CD4-positive, alpha-beta memory T cell (primary cell): ENCODE measurements at regions not wholly inside any gene's neighbourhood (a gene's known extent, or its start where the extent isn't known, plus 50 kb on each side); places are given as distances from the start of the nearest gene placed in this dataset.
"Not testable (repeated sequence)": the region's sequence is repeated elsewhere in the genome, so short reads cannot be mapped to it uniquely, and the experiment has no call there.

Experiments used
- CTCF ChIA-PET: fragments of 350-600 bp; sonication (Branson Sonifier 250); formaldehyde crosslinking; loops from one replicate; lab custom pipeline; 2021; ENCODE audit warnings: inconsistent platforms; ENCODE audit not compliant: partially characterized antibody; lab: Charles Lee
- POLR2A ChIA-PET: fragments of 350-600 bp; sonication (Branson Sonifier 250); formaldehyde crosslinking; loops from one replicate; lab custom pipeline; 2021; ENCODE audit not compliant: partially characterized antibody; lab: Charles Lee
- DNase-seq, 5 donors: peaks; one replicate each; pipeline versions ENCODE4 v3.0.0 to v3.0.0-alpha.2; 2020 to 2022; ENCODE audit warnings: mixed read lengths in 1 of 5
- H3K27ac ChIP-seq: one replicate; pipeline ENCODE4 v1.7.0; 2013; ENCODE audit warnings: low read depth, low read length
- H3K27me3 ChIP-seq: 2 replicates; pipeline ENCODE4 v1.7.0; 2013; ENCODE audit warnings: mild to moderate bottlenecking, low read length, moderate library complexity; ENCODE audit not compliant: insufficient read depth
- H3K36me3 ChIP-seq: 2 replicates; pipeline ENCODE4 v1.7.0; 2013; ENCODE audit warnings: mild to moderate bottlenecking, low read length, moderate library complexity; ENCODE audit not compliant: insufficient read depth
- H3K4me1 ChIP-seq: 2 replicates; pipeline ENCODE4 v1.7.0; 2013; ENCODE audit warnings: mild to moderate bottlenecking, low read length, moderate library complexity; ENCODE audit not compliant: insufficient read depth
- H3K4me3 ChIP-seq, 2 donors: one replicate each; pipeline ENCODE4 v1.7.0; 2013; ENCODE audit warnings: low read length in 2 of 2, mild to moderate bottlenecking in 1 of 2
- H3K9me3 ChIP-seq, 2 donors: one replicate each; pipeline ENCODE4 v1.7.0; 2013; ENCODE audit warnings: low read length in 2 of 2, control low read depth in 1 of 2; ENCODE audit not compliant: control insufficient read depth in 1 of 2
- H3K27ac Mint-ChIP-seq, 7 donors: one replicate each; pipeline ENCODE4 v1.8.0; 2020 to 2021; ENCODE audit warnings: mixed read lengths in 7 of 7, mild to moderate bottlenecking in 6 of 7, inconsistent platforms in 3 of 7, moderate library complexity in 3 of 7
- H3K27me3 Mint-ChIP-seq, 2 donors: one replicate each; pipeline ENCODE4 v1.8.0; 2020 to 2021; ENCODE audit warnings: mixed read lengths in 2 of 2
- H3K36me3 Mint-ChIP-seq, 2 donors: one replicate each; pipeline ENCODE4 v1.8.0; 2020 to 2021; ENCODE audit warnings: mixed read lengths in 2 of 2, inconsistent platforms in 1 of 2, mild to moderate bottlenecking in 1 of 2
- H3K4me1 Mint-ChIP-seq, 4 donors: one replicate each; pipeline ENCODE4 v1.8.0; 2020 to 2021; ENCODE audit warnings: mixed read lengths in 4 of 4, mild to moderate bottlenecking in 1 of 4
- H3K4me3 Mint-ChIP-seq, 8 donors: one replicate each; pipeline ENCODE4 v1.8.0; 2020 to 2021; ENCODE audit warnings: mixed read lengths in 8 of 8, mild to moderate bottlenecking in 7 of 8, moderate library complexity in 6 of 8, inconsistent platforms in 3 of 8
- H3K9me3 Mint-ChIP-seq, 8 donors: one replicate each; pipeline ENCODE4 v1.8.0; 2020 to 2021; ENCODE audit warnings: mixed read lengths in 8 of 8, mild to moderate bottlenecking in 5 of 8, inconsistent platforms in 3 of 8, moderate library complexity in 1 of 8
- intact Hi-C: fragments of 100-400 bp; cut with micrococcal nuclease; formaldehyde crosslinking; loops from one replicate; pipeline ENCODE4 v1.15.1; 2023

- Histone ChIP-seq H3K27me3 (no peaks in the 10 kb centered on the region), H3K9me3 (no peaks in the 10 kb centered on the region), H3K27ac (no peak overlapping the region), H3K36me3 (no peaks in the 10 kb centered on the region), H3K4me3 (no peak overlapping the region), H3K4me1 (no peaks in the 10 kb centered on the region)
- ChIA-PET POLR2A (no interaction called here), CTCF (no interaction called here)
- H3K4me1 Mint-ChIP-seq, result no peaks in the 10 kb centered on the region
- intact Hi-C loops, result no loop called here
- no peaks in the 10 kb centered on the region for H3K9me3 Mint-ChIP-seq
- H3K27me3 Mint-ChIP-seq, result peaks cover 2 to 3% of the 10 kb centered on the region in 2 donors
- no peak overlapping the region for H3K4me3 Mint-ChIP-seq
- DNase-seq, result no peak
- H3K36me3 Mint-ChIP-seq, result no peaks in the 10 kb centered on the region
- no peak overlapping the region for H3K27ac Mint-ChIP-seq
Observed at GRCh38 chr12:119931402-119931801, 54.3 kb upstream of the CIT start.

- POLR2A ChIA-PET, result interaction anchor here (0.6 kb wide), 1 partner anchor 10 kb away, joined by 3 read pairs; no protein-coding TSS in a partner anchor
- intact Hi-C loops, result no loop called here
- H3K36me3 Mint-ChIP-seq, result no peaks in the 10 kb centered on the region
- Histone ChIP-seq H3K27ac (no peak overlapping the region), H3K4me3 (no peak overlapping the region), H3K36me3 (no peaks in the 10 kb centered on the region), H3K4me1 (no peaks in the 10 kb centered on the region), H3K9me3 (no peaks in the 10 kb centered on the region), H3K27me3 (no peaks in the 10 kb centered on the region)
- H3K4me1 Mint-ChIP-seq, result peaks cover 0 to under 1% (median 0%) of the 10 kb centered on the region in 4 donors
- H3K9me3 Mint-ChIP-seq, result no peaks in the 10 kb centered on the region
- H3K27me3 Mint-ChIP-seq, result peaks cover 2 to 3% of the 10 kb centered on the region in 2 donors
- H3K4me3 Mint-ChIP-seq, result no peak overlapping the region
- no peak for DNase-seq
- no peak overlapping the region for H3K27ac Mint-ChIP-seq
- CTCF ChIA-PET, result no interaction called here
Observed at GRCh38 chr12:119932921-119933320, 55.8 kb upstream of the CIT start.

GRCh38 chr12:119934780-119935179, 54.3 kb upstream of the BICDL1 start:
- H3K36me3 Mint-ChIP-seq, H3K27me3 Mint-ChIP-seq, H3K4me3 ChIP-seq, DNase-seq, H3K4me3 Mint-ChIP-seq, H3K36me3 ChIP-seq, H3K4me1 Mint-ChIP-seq, H3K4me1 ChIP-seq, H3K9me3 ChIP-seq, H3K27ac Mint-ChIP-seq, H3K9me3 Mint-ChIP-seq, H3K27ac ChIP-seq, POLR2A ChIA-PET, H3K27me3 ChIP-seq: not testable (repeated sequence)
- intact Hi-C loops, result loop anchor here (5.0 kb wide), 1 partner anchor 1527 kb away; no protein-coding TSS in a partner anchor
- CTCF ChIA-PET, result interaction anchor here (1.0 to 2.2 kb wide), 3 partner anchors 9 to 153 kb away, joined by 3 to 7 read pairs (median 4); no protein-coding TSS in a partner anchor

GRCh38 chr12:119936705-119937311, 52.2 kb upstream of the BICDL1 start:
- DNase-seq, result no peak
- ChIA-PET POLR2A (no interaction called here), CTCF (no interaction called here)
- Histone ChIP-seq H3K4me3 (no peak overlapping the region), H3K9me3 (no peaks in the 10 kb centered on the region), H3K27me3 (no peaks in the 10 kb centered on the region), H3K27ac (no peak overlapping the region), H3K36me3 (no peaks in the 10 kb centered on the region), H3K4me1 (no peaks in the 10 kb centered on the region)
- H3K4me3 Mint-ChIP-seq, result no peak overlapping the region
- peaks cover 0 to 2% (median 0%) of the 10 kb centered on the region in 4 donors for H3K4me1 Mint-ChIP-seq
- H3K9me3 Mint-ChIP-seq, result no peaks in the 10 kb centered on the region
- H3K27ac Mint-ChIP-seq, result no peak overlapping the region
- no peaks in the 10 kb centered on the region for H3K36me3 Mint-ChIP-seq
- H3K27me3 Mint-ChIP-seq, result peaks cover 2 to 5% of the 10 kb centered on the region in 2 donors
- intact Hi-C loops, result loop anchor here (5.0 kb wide), 1 partner anchor 1530 kb away; no protein-coding TSS in a partner anchor

GRCh38 chr12:119938049-119938667, 50.9 kb upstream of the BICDL1 start:
- Histone ChIP-seq H3K36me3 (no peaks in the 10 kb centered on the region), H3K27ac (no peak overlapping the region), H3K4me1 (no peaks in the 10 kb centered on the region), H3K27me3 (no peaks in the 10 kb centered on the region), H3K9me3 (no peaks in the 10 kb centered on the region), H3K4me3 (no peak overlapping the region)
- peak; percentile 49 to 62 (median 52) for DNase-seq
- Mint-ChIP-seq H3K36me3 (no peaks in the 10 kb centered on the region), H3K4me1 (peaks cover 0 to 2% (median 0%) of the 10 kb centered on the region in 4 donors), H3K9me3 (no peaks in the 10 kb centered on the region), H3K4me3 (no peak overlapping the region), H3K27ac (no peak overlapping the region), H3K27me3 (peaks cover 0 to 2% of the 10 kb centered on the region in 2 donors)
- POLR2A ChIA-PET, result no interaction called here
- CTCF ChIA-PET, result interaction anchor here (0.7 to 2.6 kb wide), 5 partner anchors 9 to 149 kb away, joined by 3 to 10 read pairs (median 4); no protein-coding TSS in a partner anchor
- intact Hi-C loops, result loop anchor here (1.0 to 5.0 kb wide), 2 partner anchors 149 to 1531 kb away; no protein-coding TSS in a partner anchor
